ACC112 (cell line): ENCODE measurements at regions not wholly inside any gene's neighbourhood (a gene's known extent, or its start where the extent isn't known, plus 50 kb on each side); places are given as distances from the start of the nearest gene placed in this dataset.
"Not testable (repeated sequence)": the region's sequence is repeated elsewhere in the genome, so short reads cannot be mapped to it uniquely, and the experiment has no call there.

Experiments
- H2AFZ ChIP-seq: fragments of 200-600 bp; sonication (generic); one replicate; pipeline ENCODE4 v1.6.0; 2017; ENCODE audit warnings: antibody characterized with exemption, low read length; ENCODE audit not compliant: unreplicated experiment
- H3K27ac ChIP-seq: fragments of 200-600 bp; sonication (generic); 2 replicates; pipeline ENCODE4 v1.5.1; 2014; ENCODE audit warnings: low read depth, mild to moderate bottlenecking, antibody characterized with exemption, low read length, moderate library complexity
- H3K27me3 ChIP-seq: fragments of 200-600 bp; sonication (generic); 2 replicates; pipeline ENCODE4 v1.6.1; 2014; ENCODE audit warnings: mild to moderate bottlenecking, antibody characterized with exemption, low read length, moderate library complexity, mixed read lengths; ENCODE audit not compliant: insufficient read depth
- H3K36me3 ChIP-seq: fragments of 200-600 bp; sonication (generic); 2 replicates; pipeline ENCODE4 v1.6.1; 2016; ENCODE audit warnings: mild to moderate bottlenecking, antibody characterized with exemption, low read length, moderate library complexity, mixed read lengths; ENCODE audit not compliant: insufficient read depth
- H3K4me1 ChIP-seq: fragments of 200-600 bp; sonication (generic); one replicate; pipeline ENCODE4 v1.6.1; 2016; ENCODE audit warnings: low read length, mixed read lengths; ENCODE audit not compliant: insufficient read depth, unreplicated experiment, control insufficient read depth
- H3K4me3 ChIP-seq: fragments of 200-600 bp; sonication (generic); 2 replicates; pipeline ENCODE4 v1.5.1; 2014; ENCODE audit warnings: mild to moderate bottlenecking, low read depth, low read length
- H3K79me2 ChIP-seq: fragments of 200-600 bp; sonication (generic); one replicate; pipeline ENCODE4 v1.6.0; 2016; ENCODE audit warnings: low read length; ENCODE audit not compliant: control insufficient read depth, unreplicated experiment, insufficient read depth

DNA sequence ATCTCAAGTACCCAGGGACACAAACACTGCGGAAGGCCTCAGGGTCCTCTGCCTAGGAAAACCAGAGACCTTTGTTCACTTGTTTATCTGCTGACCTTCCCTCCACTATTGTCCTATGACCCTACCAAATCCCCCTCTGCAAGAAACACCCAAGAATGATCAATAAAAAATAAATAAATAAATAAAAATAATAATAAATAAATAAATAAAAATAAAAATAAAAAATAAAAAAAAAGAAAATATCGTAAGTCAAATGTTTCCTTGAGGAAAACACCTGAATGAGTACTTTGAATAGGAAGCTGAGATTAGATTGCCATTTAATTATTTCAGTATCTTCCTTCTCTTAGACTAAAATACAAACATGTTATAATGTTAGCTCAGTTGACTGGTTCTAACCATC, 551.0 kb downstream of the FAM181B start:
- not testable (repeated sequence) for H3K36me3 ChIP-seq, H3K27ac ChIP-seq, H3K79me2 ChIP-seq, H3K27me3 ChIP-seq, H3K4me1 ChIP-seq, H2AFZ ChIP-seq, H3K4me3 ChIP-seq

DNA sequence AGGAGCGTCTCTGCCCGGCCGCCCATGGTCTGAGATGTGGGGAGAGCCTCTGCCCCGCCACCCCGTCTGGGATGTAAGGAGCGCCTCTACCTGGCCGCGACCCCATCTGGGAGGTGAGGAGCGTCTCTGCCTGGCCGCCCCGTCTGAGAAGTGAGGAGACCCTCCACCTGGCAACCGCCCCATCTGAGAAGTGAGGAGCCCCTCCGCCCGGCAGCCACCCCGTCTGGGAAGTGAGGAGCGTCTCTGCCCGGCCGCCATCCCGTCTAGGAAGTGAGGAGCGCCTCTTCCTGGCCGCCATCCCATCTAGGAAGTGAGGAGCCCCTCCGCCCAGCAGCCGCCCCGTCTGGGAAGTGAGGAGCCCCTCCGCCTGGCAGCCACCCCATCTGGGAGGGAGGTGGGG, 551.9 kb downstream of the FAM181B start:
- H3K36me3 ChIP-seq, H2AFZ ChIP-seq, H3K27ac ChIP-seq, H3K79me2 ChIP-seq, H3K4me3 ChIP-seq, H3K4me1 ChIP-seq, H3K27me3 ChIP-seq: not testable (repeated sequence)

DNA sequence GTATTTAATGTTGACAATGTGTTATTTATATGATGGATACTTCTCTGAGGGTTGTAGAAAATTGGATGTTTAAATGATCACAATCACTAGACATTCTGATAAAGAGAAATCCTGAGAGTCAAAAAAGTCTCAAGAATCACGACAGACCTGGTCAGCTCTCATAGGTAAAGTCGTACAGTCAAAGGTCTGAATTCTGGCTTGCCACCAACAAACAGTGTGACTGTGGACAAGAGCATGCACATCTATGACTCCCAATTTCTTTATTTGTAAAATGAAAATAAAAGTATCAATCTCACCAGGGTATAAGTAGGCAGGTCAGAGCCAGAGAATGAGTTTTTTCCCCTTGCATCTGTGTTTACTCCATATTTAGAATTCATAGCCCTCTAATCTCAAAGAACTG, 556.7 kb downstream of the FAM181B start:
- Histone ChIP-seq H3K4me1 (no peaks in the 10 kb centered on the region), H3K79me2 (no peaks in the 10 kb centered on the region), H2AFZ (no peak overlapping the region), H3K27me3 (no peaks in the 10 kb centered on the region), H3K4me3 (no peak overlapping the region), H3K27ac (no peak overlapping the region), H3K36me3 (no peaks in the 10 kb centered on the region)

DNA sequence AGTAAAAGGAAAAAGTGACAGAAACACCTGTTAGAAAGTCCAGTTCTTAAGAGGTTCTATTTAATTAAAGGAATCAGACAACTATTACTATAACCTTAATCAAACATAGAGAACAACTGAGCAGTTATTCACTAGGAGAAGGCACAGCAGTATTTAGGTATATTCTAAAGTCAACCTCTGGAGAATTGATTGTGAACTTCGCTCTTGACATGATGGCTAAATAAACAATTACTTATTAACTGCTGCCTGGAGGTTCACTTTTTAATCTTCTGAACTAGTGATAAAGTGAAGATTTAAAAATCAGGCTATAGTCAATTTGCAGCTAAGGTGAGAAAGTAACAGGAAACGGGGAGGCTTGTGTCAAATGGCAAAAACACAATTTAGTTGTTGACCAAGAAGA, 557.3 kb downstream of the FAM181B start:
- H2AFZ ChIP-seq = no peak overlapping the region
- H3K4me1 ChIP-seq = no peaks in the 10 kb centered on the region
- no peaks in the 10 kb centered on the region for H3K36me3 ChIP-seq
- no peak overlapping the region for H3K4me3 ChIP-seq
- H3K27ac ChIP-seq = no peak overlapping the region
- H3K27me3 ChIP-seq = no peaks in the 10 kb centered on the region
- H3K79me2 ChIP-seq = no peaks in the 10 kb centered on the region

DNA sequence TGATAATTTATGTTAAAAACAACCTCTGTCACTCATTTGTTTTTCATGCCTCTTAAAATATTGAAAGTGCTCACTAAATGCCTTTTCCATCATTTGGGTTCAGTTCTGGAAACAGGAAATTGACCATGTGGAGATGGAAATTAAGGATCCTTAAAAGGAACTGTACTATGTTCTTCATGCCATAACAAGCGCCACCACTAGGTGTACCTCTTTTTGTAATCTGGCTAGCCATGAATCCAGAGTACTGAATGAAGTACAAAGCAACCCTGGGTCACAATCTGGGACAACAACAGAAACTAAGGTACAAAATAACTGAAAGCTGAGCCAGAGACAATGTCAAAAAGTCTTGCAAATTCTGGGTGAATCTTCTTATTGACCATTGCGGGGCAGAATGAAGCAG, 559.1 kb downstream of the FAM181B start:
- Histone ChIP-seq H3K27me3 (no peaks in the 10 kb centered on the region), H3K36me3 (no peaks in the 10 kb centered on the region), H3K4me3 (no peak overlapping the region), H2AFZ (no peak overlapping the region), H3K79me2 (no peaks in the 10 kb centered on the region), H3K27ac (no peak overlapping the region), H3K4me1 (no peaks in the 10 kb centered on the region)

DNA sequence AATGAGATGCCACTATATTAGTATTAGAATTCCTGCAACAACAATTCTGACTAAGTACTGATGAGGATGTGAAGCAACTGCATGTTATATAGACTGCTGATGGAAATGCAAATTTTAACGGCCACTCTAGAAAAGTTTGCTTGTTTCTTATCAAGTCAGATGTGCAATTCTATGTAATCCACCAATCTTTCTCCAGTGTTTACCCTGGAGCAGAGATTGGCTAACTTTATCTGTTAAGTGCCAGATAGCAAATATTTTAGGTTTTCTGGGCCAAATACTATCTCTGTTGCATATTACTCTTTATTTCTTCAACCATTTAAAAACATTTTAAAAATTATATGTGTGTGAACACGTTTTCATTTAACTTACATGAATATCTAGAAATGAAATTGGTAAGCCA, 586.9 kb downstream of the FAM181B start:
- no peaks in the 10 kb centered on the region for H3K36me3 ChIP-seq
- no peak overlapping the region for H2AFZ ChIP-seq
- H3K27ac ChIP-seq = no peak overlapping the region
- H3K4me1 ChIP-seq = no peaks in the 10 kb centered on the region
- H3K79me2 ChIP-seq = no peaks in the 10 kb centered on the region
- no peaks in the 10 kb centered on the region for H3K27me3 ChIP-seq
- H3K4me3 ChIP-seq = no peak overlapping the region

DNA sequence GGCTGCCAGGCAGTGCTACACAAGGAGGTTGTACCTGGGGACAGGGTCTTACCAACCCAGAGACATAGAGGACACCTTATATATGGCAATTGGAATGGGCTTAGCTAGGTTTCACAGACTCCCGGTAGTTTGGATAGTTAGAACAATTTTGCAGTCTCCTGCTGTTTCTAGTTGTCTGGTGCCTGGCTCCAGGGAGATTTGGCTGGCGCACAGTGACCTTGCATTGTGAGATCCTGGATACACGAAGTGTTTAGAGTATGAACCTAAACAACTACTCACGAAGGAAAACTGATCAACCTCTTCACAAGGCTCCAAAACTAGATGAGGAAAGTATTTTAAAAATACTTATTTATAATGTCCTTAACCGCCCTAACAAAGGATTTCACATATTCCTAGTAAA, 614.7 kb downstream of the FAM181B start:
- no peaks in the 10 kb centered on the region for H3K79me2 ChIP-seq
- H2AFZ ChIP-seq = no peak overlapping the region
- H3K36me3 ChIP-seq = no peaks in the 10 kb centered on the region
- H3K4me3 ChIP-seq = no peak overlapping the region
- no peaks in the 10 kb centered on the region for H3K4me1 ChIP-seq
- H3K27me3 ChIP-seq = no peaks in the 10 kb centered on the region
- no peak overlapping the region for H3K27ac ChIP-seq

DNA sequence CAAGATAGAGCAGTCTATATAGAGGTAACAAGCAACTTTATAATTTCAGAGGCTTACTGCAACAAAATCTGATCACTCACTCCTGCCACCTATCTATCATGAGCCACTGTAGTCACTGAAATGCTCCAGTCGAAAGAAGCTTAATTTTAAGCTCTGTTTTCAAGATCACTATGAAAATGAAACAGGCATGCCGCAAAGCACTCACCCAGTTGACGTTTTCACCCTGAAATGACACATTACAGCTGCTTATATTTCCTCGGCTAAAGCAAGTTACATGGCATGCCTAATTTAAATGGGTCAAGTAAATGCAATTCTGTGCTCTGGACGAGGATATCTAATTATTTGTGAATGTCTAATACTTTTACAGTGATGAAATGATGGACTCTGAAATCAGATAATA, 616.3 kb downstream of the FAM181B start:
- Histone ChIP-seq H2AFZ (no peak overlapping the region), H3K27me3 (no peaks in the 10 kb centered on the region), H3K4me3 (no peak overlapping the region), H3K27ac (no peak overlapping the region), H3K36me3 (no peaks in the 10 kb centered on the region), H3K79me2 (no peaks in the 10 kb centered on the region), H3K4me1 (no peaks in the 10 kb centered on the region)

DNA sequence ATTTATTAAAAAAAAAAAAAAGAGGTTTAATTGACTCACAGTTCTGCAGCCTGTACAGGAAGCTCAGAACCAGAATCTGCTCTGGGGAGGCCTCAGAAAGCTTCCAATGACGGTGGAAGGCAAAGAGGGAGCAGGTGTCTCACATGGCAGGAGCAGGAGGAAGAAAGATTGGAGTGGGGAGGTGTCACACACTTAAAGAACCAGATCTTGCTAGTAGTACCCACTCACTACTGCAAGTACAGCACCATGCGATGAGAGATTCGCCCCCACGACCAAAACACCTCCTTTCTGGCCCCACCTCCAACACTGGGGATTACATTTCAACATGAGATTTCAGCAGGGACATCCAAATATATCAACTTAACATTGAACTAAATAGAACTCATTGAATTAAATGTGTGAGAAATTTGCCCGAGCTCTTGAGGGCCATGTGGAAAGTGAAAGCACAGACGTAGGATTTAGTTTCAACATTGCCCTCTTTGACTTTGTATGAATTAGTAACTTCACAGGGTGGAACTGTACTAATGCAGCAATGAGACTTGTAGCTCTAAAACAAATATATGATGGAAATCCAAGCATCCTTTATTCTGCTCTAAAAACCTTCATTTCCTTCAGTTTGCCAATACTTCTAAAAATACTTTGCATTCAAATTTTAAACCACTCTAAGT, 628.2 kb downstream of the FAM181B start:
- H3K4me3 ChIP-seq = peak overlapping the region; percentile 53; the same call in 1 of the 2 replicates
- H3K36me3 ChIP-seq = no peaks in the 10 kb centered on the region
- no peaks in the 10 kb centered on the region for H3K4me1 ChIP-seq
- H3K27ac ChIP-seq = no peak overlapping the region
- H3K27me3 ChIP-seq = no peaks in the 10 kb centered on the region
- H2AFZ ChIP-seq = peak overlapping the region; percentile 50
- no peaks in the 10 kb centered on the region for H3K79me2 ChIP-seq

DNA sequence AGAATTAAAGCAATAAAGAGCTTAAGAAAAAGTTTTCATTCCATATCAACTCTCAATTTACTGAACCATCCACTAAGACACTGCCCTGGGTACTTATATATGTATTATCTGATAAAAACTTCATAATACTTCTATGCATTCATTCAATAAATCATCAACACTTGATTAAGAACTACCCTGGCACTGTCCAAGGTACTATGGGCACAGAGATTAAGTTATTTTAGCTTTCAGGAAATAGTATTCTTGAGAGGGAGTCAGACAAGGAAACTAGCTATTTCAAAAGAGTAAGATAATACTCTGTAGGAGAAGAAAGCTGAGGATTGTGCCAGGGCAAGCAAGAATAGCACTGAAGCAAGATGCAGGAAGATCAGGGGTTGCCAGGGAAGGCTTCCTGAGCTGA, 640.8 kb downstream of the FAM181B start:
- no peak overlapping the region for H2AFZ ChIP-seq
- no peak overlapping the region for H3K27ac ChIP-seq
- no peaks in the 10 kb centered on the region for H3K4me1 ChIP-seq
- no peak overlapping the region for H3K4me3 ChIP-seq
- no peaks in the 10 kb centered on the region for H3K79me2 ChIP-seq
- H3K27me3 ChIP-seq = no peaks in the 10 kb centered on the region
- H3K36me3 ChIP-seq = no peaks in the 10 kb centered on the region

DNA sequence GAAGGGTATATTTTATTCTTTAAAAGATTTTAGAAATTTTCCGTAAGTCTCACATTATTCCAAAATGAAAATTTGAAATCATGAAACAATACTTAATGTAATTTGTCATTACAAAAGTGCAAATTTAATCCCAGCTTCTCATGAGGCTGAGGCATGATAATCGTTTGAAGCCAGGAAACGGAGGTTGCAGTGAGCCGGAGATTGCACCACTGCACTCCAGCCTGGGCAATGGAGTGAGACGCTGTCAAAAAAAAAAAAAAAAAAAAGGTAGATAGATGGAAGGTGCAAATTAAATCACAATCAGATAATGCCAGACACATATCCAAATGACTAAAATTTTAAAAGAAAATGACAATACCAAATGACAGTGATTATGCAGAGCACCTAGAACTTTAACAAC, 644.2 kb downstream of the FAM181B start:
- H3K27me3 ChIP-seq = no peaks in the 10 kb centered on the region
- no peaks in the 10 kb centered on the region for H3K4me1 ChIP-seq
- H3K79me2 ChIP-seq = no peaks in the 10 kb centered on the region
- H2AFZ ChIP-seq = no peak overlapping the region
- no peaks in the 10 kb centered on the region for H3K36me3 ChIP-seq
- H3K4me3 ChIP-seq = no peak overlapping the region
- no peak overlapping the region for H3K27ac ChIP-seq
